ENCODE measurements at regions not wholly inside any gene's neighbourhood (a gene's known extent, or its start where the extent isn't known, plus 50 kb on each side); places are given as distances from the start of the nearest gene placed in this dataset.

DNA sequence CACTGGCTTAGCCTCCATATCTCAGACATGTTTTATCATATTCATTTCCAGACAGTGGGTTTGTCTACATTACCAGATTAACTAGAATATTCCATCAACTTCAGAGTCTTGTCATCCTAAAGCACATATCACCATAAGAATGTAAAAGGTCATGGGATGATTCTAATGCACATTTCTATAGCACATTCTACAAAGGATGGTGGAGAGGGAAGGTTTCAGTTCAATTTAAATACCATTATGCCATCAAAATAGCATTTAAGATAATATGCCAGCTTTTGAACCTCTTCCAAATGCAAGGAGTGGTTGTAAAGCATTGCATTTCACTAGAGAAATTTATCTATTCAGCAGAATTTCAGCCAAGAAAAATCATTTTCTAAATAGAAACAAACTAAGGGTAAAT, 970.5 kb downstream of the TTLL7 start:
- no peak for TF ChIP-seq CTCF (conservative IDR thresholded peaks at IDR 0.05; ENCODE audit: low read depth, low read length)
- no peak for DNase-seq (ENCODE audit: low read depth)
- no peak overlapping the region for H3K4me3 ChIP-seq (ENCODE audit: low read depth, low read length)

DNA sequence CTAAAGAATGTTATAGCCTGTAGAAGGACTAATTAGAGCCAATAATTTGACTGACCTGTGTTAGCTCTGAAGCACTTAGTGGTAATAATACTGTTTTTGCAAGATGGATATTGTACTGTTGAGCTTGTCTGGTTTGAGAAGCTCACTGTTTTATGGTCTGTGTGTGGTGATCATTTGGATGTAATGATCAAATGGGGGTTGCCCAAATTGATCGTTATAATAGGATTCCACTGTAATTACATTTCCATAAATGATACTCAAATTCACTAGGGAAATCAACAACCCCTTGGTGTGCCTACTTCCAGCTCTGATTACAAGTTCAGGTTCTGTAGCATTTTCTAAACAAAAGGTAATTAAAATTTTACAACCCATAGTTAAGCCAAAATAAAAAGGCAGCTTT, 971.4 kb downstream of the TTLL7 start:
- no peak overlapping the region for H3K4me3 ChIP-seq (ENCODE audit: low read depth, low read length)
- DNase-seq (ENCODE audit: low read depth): no peak
- no peak for TF ChIP-seq CTCF (conservative IDR thresholded peaks at IDR 0.05; ENCODE audit: low read depth, low read length)

DNA sequence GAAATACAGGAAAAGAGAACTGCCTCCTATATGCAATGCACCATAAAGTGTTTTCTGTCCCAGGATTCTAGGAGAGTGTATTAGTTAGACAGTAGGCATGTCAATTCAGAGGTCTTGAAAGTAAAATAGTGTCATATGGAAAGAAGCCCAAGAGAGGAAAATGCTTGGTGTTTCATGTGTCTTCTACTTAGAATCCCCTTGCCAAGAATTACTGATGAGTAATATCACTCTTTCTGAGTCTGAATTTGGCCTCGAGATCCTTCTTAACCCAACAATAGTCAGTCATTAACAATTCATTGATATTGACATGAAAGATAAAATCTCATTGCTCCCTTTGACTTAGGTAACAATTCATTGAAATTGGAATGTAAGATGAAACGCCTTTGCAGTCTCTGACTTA, 972.2 kb downstream of the TTLL7 start:
- DNase-seq (ENCODE audit: low read depth): no peak
- H3K4me3 ChIP-seq (ENCODE audit: low read depth, low read length): no peak overlapping the region
- TF ChIP-seq CTCF (conservative IDR thresholded peaks at IDR 0.05; ENCODE audit: low read depth, low read length): no peak

GRCh38 chr1:83024251-83024767, 974.6 kb downstream of the TTLL7 start:
- no peak for DNase-seq (ENCODE audit: low read depth)
- no peak for TF ChIP-seq CTCF (conservative IDR thresholded peaks at IDR 0.05; ENCODE audit: low read depth, low read length)

DNA sequence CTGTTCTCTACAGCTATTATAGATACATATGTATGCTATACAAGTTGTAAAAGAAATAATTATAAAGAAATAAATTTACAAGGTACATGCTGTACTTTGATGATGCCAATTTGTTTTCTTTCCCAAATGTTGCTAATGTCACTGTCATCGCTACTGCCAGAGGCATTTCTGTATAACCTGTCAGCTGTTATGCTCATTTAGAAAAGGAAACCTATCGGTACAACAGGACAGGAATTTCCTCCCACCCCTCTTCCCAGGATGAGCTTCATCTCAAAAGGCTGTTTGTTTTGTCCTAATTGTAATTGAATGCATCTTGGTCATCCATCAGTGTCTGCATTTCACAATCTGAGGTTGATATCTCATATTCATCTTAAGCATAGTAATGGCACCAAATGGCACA, 975.7 kb downstream of the TTLL7 start:
- no peak for DNase-seq (ENCODE audit: low read depth)
- H3K4me3 ChIP-seq (ENCODE audit: low read depth, low read length): no peak overlapping the region
- TF ChIP-seq CTCF (conservative IDR thresholded peaks at IDR 0.05; ENCODE audit: low read depth, low read length): no peak

More at GRCh38 chr1:83024251-83024767, 974.6 kb downstream of the TTLL7 start:
- no peak overlapping the region for H3K4me3 ChIP-seq (ENCODE audit: low read depth, low read length)

GRCh38 chr1:83022206-83022605, 976.7 kb downstream of the TTLL7 start:
- no peak overlapping the region for H3K4me3 ChIP-seq (ENCODE audit: low read depth, low read length)
- no peak for DNase-seq (ENCODE audit: low read depth)
- no peak for TF ChIP-seq CTCF (conservative IDR thresholded peaks at IDR 0.05; ENCODE audit: low read depth, low read length)

GRCh38 chr1:83017701-83018100, 981.2 kb downstream of the TTLL7 start:
- no peak for TF ChIP-seq CTCF (conservative IDR thresholded peaks at IDR 0.05; ENCODE audit: low read depth, low read length)
- no peak overlapping the region for H3K4me3 ChIP-seq (ENCODE audit: low read depth, low read length)
- no peak for DNase-seq (ENCODE audit: low read depth)

All from epithelial cell of proximal tubule (primary cell).